GM18873 (cell line): ENCODE measurements at regions not wholly inside any gene's neighbourhood (a gene's known extent, or its start where the extent isn't known, plus 50 kb on each side); places are given as distances from the start of the nearest gene placed in this dataset.
"Not testable (repeated sequence)": the region's sequence is repeated elsewhere in the genome, so short reads cannot be mapped to it uniquely, and the experiment has no call there.

Experiments
- ATAC-seq: cut with Tn5 transposase; IDR thresholded peaks from one replicate; pipeline ENCODE4 v1.9.1; 2021; ENCODE audit warnings: mild to moderate bottlenecking, moderate library complexity, moderate number of reproducible peaks; ENCODE audit not compliant: unreplicated experiment, low FRiP score

DNA sequence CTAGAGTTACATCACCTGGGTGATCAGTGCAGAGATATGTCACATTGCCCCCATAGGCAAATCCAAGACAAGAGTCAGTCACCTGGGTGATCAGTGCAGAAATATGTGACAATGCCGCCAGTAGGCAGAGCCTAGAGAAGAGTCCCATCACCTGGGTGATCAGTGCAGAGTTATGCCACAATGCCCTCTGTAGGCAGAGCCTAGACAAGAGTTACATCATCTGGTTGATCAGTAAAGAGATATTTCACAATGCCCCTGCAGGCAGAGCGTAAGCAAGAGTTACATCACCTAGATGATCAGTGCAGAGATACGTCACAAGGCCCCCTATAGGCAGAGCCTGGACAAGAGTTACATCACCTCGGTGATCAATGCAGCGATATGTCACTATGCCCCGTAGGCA, 63.3 kb upstream of the FRG2B start:
- not testable (repeated sequence) for ATAC-seq

DNA sequence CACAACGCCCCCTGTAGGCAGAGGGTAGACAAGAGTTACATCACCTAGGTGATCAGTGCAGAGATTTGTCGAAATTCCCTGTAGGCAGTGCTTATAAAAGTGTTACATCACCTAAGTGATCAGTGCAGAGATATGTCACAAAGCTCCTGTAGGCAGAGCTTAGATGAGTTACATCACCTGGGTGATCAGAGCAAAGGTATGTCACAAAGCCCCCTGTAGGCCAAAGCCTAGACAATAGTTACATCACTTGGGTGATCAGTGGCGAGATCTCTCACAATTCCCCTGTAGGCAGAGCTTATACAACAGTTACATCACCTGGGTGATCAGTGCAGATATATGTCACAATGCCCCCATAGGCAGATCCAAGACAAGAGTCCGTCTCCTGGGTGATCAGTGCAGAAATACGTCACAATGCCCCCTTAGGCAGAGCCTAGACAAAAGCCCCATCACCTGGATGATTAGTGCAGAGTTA, 61.9 kb upstream of the FRG2B start:
- ATAC-seq, result not testable (repeated sequence)

DNA sequence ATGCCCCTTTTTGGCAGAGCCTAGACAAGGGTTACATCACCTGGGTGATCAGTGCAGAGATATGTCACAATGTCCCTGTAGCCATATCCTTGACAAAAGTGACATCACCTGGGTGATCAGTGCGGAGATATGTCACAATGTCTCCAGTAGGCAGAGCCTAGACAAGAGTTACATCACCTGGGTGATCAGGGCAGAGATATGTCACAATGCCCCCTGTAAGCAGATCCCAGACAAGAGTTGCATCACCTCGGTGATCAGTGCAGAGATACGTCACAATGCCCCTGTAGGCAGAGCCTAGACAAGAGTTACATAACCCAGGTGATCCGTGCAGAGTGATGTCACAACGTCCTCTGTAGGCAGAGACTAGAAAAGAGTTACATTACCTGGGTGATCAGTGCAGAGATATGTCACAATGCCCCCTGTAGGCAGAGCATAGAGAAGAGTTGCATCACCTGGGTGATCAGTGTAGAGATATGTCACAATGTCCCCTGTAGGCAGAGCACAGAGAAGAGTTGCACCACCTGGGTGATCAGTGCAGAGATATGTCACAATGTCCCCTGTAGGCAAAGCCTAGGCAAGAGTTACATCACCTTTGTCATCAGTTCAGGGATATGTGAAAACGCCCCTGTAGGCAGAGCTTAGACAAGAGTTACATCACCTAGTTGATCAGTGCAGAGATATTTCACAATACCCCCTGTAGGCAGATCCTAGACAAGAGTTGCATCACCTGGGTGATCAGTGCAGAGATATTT, 61.3 kb upstream of the FRG2B start:
- peak; percentile 45 for ATAC-seq

DNA sequence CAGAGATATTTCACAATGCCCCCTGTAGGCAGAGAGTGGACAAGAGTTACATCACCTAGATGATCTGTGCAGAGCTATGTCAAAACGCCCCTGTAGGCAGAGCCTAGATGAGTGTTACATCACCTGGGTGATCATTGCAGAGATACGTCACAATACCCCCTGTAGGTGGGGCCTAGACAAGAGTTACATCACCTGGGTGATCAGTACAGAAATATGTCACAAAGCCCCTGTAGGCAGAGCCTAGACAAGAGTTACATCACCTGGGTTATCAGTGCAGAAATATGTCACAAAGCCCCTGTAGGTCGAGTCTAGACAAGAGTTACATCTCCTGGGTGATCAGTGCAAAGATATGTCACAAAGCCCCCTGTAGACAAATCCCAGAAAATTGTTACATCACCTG, 60.4 kb upstream of the FRG2B start:
- ATAC-seq, result not testable (repeated sequence)
